ENCODE measurements at regions not wholly inside any gene's neighbourhood (a gene's known extent, or its start where the extent isn't known, plus 50 kb on each side); places are given as distances from the start of the nearest gene placed in this dataset.

GRCh38 chr13:60757501-60758215 is 360.6 kb downstream of the TDRD3 start:
- intact Hi-C loops (cut with DNase I): no loop called here
- no peaks in the 10 kb centered on the region for H3K27me3 ChIP-seq
- DNase-seq: no peak
- no peak overlapping the region for H3K4me3 ChIP-seq
- H3K9me3 ChIP-seq: no peaks in the 10 kb centered on the region
- no peak overlapping the region for H3K27ac ChIP-seq
- no peak for TF ChIP-seq CTCF (IDR thresholded peaks at IDR 0.05)
- no peaks in the 10 kb centered on the region for H3K36me3 ChIP-seq
- H3K4me1 ChIP-seq: no peaks in the 10 kb centered on the region
- no peak overlapping the region for H3K9ac ChIP-seq (ENCODE audit: low read depth in 2 of 2, low read length in 2 of 2)

- H3K36me3 ChIP-seq: no peaks in the 10 kb centered on the region
- no peak overlapping the region for H3K9ac ChIP-seq (ENCODE audit: low read depth in 2 of 2, low read length in 2 of 2)
- H3K4me3 ChIP-seq: no peak overlapping the region
- H3K27me3 ChIP-seq: no peaks in the 10 kb centered on the region
- no peak for TF ChIP-seq CTCF (IDR thresholded peaks at IDR 0.05)
- H3K4me1 ChIP-seq: no peaks in the 10 kb centered on the region
- DNase-seq: no peak
- no peak overlapping the region for H3K27ac ChIP-seq
- intact Hi-C loops (cut with DNase I): no loop called here
- no peaks in the 10 kb centered on the region for H3K9me3 ChIP-seq
Observed at GRCh38 chr13:60756306-60756705, 359.3 kb downstream of the TDRD3 start.

- intact Hi-C loops (cut with DNase I): no loop called here
Observed at GRCh38 chr13:60755380-60756163, 358.6 kb downstream of the TDRD3 start.

GRCh38 chr13:60754211-60755090 is 357.4 kb downstream of the TDRD3 start:
- intact Hi-C loops (cut with DNase I): no loop called here
- Histone ChIP-seq H3K27ac (no peak overlapping the region), H3K4me1 (no peaks in the 10 kb centered on the region), H3K4me3 (no peak overlapping the region), H3K27me3 (no peaks in the 10 kb centered on the region), H3K36me3 (no peaks in the 10 kb centered on the region), H3K9ac (ENCODE audit: low read depth in 2 of 2, low read length in 2 of 2) (no peak overlapping the region), H3K9me3 (no peaks in the 10 kb centered on the region)
- DNase-seq: no peak
- TF ChIP-seq CTCF (IDR thresholded peaks at IDR 0.05): no peak

More at GRCh38 chr13:60755380-60756163, 358.6 kb downstream of the TDRD3 start:
- no peak for TF ChIP-seq CTCF (IDR thresholded peaks at IDR 0.05)
- DNase-seq: no peak
- Histone ChIP-seq H3K9me3 (no peaks in the 10 kb centered on the region), H3K4me3 (no peak overlapping the region), H3K27me3 (no peaks in the 10 kb centered on the region), H3K4me1 (no peaks in the 10 kb centered on the region), H3K27ac (no peak overlapping the region), H3K9ac (ENCODE audit: low read depth in 2 of 2, low read length in 2 of 2) (no peak overlapping the region), H3K36me3 (no peaks in the 10 kb centered on the region)

- Histone ChIP-seq H3K9ac (ENCODE audit: low read depth in 2 of 2, low read length in 2 of 2) (no peak overlapping the region), H3K36me3 (no peaks in the 10 kb centered on the region), H3K27me3 (no peaks in the 10 kb centered on the region), H3K4me3 (no peak overlapping the region), H3K9me3 (no peaks in the 10 kb centered on the region), H3K4me1 (no peaks in the 10 kb centered on the region), H3K27ac (no peak overlapping the region)
- intact Hi-C loops (cut with DNase I): no loop called here
- no peak for DNase-seq
- TF ChIP-seq CTCF (IDR thresholded peaks at IDR 0.05): no peak
Observed at GRCh38 chr13:60753641-60754040, 356.6 kb downstream of the TDRD3 start.

Measured in colonic mucosa (tissue), 4 donors.